Left hindlimb (tissue), 1 donor: ENCODE measurements at regions not wholly inside any gene's neighbourhood (a gene's known extent, or its start where the extent isn't known, plus 50 kb on each side); places are given as distances from the start of the nearest gene placed in this dataset.

Experiments
- DNase-seq: peaks from one replicate; pipeline ENCODE4 v3.0.0-alpha.2; 2018

- no peak for DNase-seq
Measured at GRCh38 chr11:70002433-70002832, 75.7 kb upstream of the ANO1 start.

- no peak for DNase-seq
Measured at GRCh38 chr11:70005107-70005818, 72.9 kb upstream of the ANO1 start.

DNA sequence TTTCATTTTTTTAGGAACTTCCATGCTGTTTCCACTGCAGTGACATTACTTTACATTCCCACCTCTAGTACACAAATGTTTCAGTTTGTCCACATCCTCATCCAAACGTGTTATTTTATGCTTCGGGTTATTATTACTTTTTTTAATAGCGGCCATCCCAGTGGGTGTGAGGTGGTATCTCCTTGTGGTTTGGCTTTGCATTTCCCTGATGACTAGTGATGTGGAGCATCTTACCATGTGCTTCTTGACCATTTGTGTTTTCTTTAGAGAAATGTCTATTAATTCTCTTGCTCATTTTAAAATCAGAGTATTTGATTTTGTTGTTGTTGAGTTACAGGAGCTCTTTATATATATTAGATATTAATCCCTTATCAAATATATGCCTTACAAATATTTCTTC is 70.3 kb upstream of the ANO1 start:
- DNase-seq: no peak

- no peak for DNase-seq
Measured at GRCh38 chr11:70010774-70011173, 67.3 kb upstream of the ANO1 start.

- no peak for DNase-seq
Measured at GRCh38 chr11:70012134-70012733, 65.9 kb upstream of the ANO1 start.

DNA sequence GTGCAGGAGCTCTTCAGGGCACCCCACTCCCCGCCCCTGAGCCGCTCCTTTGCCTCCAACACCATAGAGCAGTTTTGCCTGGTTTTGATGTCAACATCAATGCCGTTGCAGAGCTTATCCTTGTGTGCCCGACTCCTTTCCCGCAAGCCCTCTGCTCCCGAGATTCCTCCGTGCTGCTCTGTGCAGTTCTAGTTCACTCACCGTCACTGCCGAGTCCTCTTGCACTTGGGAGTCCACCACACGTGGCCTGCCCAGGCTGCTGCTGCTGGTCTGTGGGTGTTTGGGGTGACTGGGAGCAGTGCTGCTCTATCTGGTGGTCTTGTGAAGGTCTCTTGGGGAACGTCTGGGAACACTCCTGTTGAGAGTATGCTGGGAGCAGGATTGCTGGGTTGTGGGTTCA is 63.8 kb upstream of the ANO1 start:
- DNase-seq: no peak

GRCh38 chr11:70016666-70017367 is 61.3 kb upstream of the ANO1 start:
- DNase-seq: no peak

DNA sequence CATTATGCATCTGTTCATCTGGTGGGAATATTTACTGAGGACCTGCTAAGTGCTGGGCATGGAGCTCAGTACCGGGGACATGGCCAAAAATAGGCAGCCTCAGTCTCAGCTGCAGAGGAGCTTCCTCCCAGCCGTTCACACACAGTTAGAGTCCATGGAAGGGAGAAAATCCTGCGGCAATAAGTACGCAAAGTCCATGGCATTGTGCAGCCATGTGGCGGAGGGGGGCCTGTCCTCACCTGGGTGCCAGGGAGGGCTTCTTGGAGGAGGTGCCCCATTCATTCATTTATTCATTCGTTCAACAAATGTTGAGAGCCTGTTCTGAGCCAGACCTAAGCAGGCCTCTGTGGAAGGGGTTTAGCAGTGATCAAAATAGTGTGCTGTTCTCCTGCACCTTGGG is 59.3 kb upstream of the ANO1 start:
- DNase-seq: no peak

DNA sequence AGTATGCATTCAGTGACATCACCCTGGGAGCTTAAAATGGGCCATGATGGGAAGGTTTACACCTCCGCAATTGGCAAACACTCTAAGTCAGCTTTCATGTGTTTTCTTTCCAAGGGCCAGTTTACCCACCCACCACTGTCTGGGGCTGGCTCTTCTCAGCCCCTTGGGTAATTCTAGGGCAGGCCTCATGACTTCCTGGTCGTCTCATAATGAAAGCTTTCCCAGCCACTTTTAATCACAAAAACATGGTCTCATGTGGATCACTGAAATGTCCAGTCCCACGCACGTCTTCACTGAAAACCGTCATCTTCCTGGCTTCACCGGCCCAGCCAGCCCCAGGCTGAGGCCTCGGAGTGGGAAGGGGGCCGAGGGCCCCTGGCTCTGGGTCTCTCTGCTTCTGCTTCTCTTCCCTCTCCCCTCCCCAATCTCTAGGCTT is 58.5 kb upstream of the ANO1 start:
- DNase-seq: peak; percentile 75

GRCh38 chr11:70020336-70021214 is 57.5 kb upstream of the ANO1 start:
- peak; percentile 79 for DNase-seq

GRCh38 chr11:70021586-70021985 is 56.5 kb upstream of the ANO1 start:
- no peak for DNase-seq

GRCh38 chr11:70024036-70024772 is 53.9 kb upstream of the ANO1 start:
- DNase-seq: peak; percentile 4

DNA sequence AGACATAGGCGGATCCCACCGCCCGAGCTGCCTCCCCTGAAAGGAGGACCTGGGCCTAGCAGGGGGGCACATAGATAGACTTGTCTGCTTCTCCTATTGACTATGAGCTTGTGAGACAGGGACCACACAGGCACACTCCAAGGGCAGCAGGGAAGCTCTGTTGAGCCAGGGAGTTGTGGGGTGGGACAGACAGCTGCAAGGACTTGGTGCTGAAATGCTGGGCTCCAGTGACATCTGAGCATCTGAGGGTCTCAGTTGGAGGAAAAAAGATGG is 53.4 kb upstream of the ANO1 start:
- DNase-seq: no peak

DNA sequence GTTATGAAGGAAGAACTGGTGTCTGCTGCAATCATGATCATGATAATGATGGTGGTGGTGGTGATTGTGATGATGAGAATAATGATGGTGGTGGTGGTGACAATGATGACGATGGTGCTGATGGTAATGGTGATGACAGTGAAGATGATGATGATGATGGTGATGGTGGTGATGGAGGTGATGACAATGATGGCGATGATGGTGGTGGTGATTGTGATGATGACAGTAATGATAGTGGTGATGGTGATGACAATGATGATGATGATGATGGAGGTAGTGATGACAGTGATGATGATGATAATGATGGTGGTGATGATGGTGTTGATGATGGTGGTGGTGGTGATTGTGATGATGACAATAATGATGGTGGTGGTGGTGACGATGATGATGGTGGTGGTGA is 52.8 kb upstream of the ANO1 start:
- DNase-seq: peak; percentile 6

- DNase-seq: no peak
Measured at GRCh38 chr11:70026012-70026411, 52.1 kb upstream of the ANO1 start.

- no peak for DNase-seq
Measured at GRCh38 chr11:70026726-70027125, 51.4 kb upstream of the ANO1 start.

DNA sequence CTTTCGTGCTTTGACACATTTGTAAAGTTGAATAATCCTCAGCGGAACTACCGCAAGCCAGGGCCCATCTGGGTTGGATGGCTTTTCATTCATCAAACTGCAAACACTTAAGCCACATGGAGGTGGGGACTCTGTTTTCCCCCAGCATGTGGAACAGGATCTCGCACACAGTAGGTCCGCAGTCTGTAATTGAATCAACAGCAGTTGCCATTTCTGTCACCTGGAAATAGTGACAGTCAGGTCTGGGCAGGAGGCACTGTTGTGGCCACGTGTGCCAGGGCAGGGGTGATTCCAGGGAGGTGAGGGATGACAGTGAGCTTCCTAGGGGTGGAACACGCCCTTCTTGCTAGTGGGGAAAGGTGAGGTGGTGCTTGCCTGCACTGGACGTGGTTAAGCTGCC is 50.7 kb upstream of the ANO1 start:
- peak; percentile 4 for DNase-seq

DNA sequence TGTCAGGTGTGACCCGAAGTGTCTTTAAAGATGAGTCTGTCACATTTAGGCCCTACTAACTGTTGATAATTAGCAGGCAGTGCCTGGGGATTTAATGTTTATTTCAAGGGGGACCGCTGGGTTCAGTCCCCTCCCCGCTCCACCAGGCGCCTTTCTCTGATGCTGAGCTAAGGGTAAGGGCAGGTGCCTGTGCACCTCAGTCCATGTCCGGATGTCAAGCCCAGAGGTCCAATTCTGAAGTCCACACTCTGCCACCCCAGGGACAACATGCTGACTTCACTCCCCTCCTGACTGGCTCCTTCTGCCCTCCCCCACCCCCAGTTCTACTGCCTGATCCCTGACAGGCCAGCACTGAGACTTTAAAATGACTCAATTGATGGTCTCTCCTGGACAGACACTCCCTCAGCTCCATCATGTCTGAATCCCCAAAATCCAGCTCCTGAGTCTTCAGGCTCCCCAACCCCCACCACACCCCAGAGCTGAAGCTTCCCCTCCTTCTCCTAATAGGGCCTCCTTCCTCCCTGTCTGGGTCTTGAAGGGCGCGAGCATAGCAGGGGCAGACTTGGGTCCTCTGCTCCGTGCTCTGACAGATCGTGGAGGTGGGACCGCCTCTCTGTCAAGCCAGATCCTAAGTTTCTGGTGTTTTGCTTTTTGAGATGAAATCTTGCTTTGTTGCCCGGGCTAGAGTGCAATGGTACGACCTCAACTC is 49.8 kb upstream of the ANO1 start:
- DNase-seq: no peak
